Sigmoid colon (tissue), 6 donors: ENCODE measurements at regions not wholly inside any gene's neighbourhood (a gene's known extent, or its start where the extent isn't known, plus 50 kb on each side); places are given as distances from the start of the nearest gene placed in this dataset.
"Not testable (repeated sequence)": the region's sequence is repeated elsewhere in the genome, so short reads cannot be mapped to it uniquely, and the experiment has no call there.

Experiments used
- DNase-seq: peaks from one replicate; pipeline ENCODE4 v3.0.0-alpha.2; 2019
- H3K27ac ChIP-seq, 4 donors: fragments of 200-600 bp; sonication (generic); one replicate each; pipeline ENCODE4 v1.5.1; 2016 to 2019; ENCODE audit warnings: mild to moderate bottlenecking in 1 of 4
- H3K27me3 ChIP-seq, 3 donors: fragments of 200-600 bp; sonication (generic); one replicate each; pipeline ENCODE4 v1.5.1; 2019; ENCODE audit warnings: mild to moderate bottlenecking in 1 of 3
- H3K36me3 ChIP-seq, 4 donors: fragments of 200-600 bp; sonication (generic); one replicate each; pipeline ENCODE4 v1.5.1; 2016 to 2019
- H3K4me1 ChIP-seq, 4 donors: fragments of 200-600 bp; sonication (generic); one replicate each; pipeline ENCODE4 v1.5.1; 2017 to 2019
- H3K4me3 ChIP-seq, 4 donors: fragments of 200-600 bp; sonication (generic); one replicate each; pipeline ENCODE4 v1.5.1; 2017 to 2019; ENCODE audit warnings: mild to moderate bottlenecking in 2 of 4, moderate library complexity in 1 of 4
- H3K9me3 ChIP-seq, 4 donors: fragments of 200-600 bp in 3 of 4; sonication (generic) in 3 of 4; one replicate each; pipeline versions ENCODE4 v1.5.1 to v1.6.1; 2013 to 2019
- CTCF ChIP-seq, 4 experiments: fragments of 450-650 bp in 3 of 4; fragments of 200-600 bp in 1 of 4; IDR thresholded peaks; one replicate each; pipeline ENCODE4 v1.5.1; 2016 to 2019; ENCODE audit warnings: antibody characterized with exemption in 4 of 4, mild to moderate bottlenecking in 3 of 4, moderate library complexity in 2 of 4
- EP300 ChIP-seq, 4 donors: sonication (generic); formaldehyde crosslinking; IDR thresholded peaks; one replicate each; pipeline ENCODE4 v1.6.1; 2017; ENCODE audit warnings: antibody characterized with exemption in 4 of 4
- POLR2A ChIP-seq, 2 donors: fragments of 450-650 bp; IDR thresholded peaks; one replicate each; pipeline ENCODE4 v1.6.1; 2016; ENCODE audit warnings: antibody characterized with exemption in 2 of 2, mild to moderate bottlenecking in 2 of 2, moderate library complexity in 2 of 2
- POLR2AphosphoS5 ChIP-seq, 4 donors: sonication (generic); formaldehyde crosslinking; IDR thresholded peaks; one replicate each; pipeline ENCODE4 v1.6.1; 2017; ENCODE audit warnings: antibody characterized with exemption in 4 of 4
- WGBS, 2 donors: extraction: QIAGEN DNeasy Blood & Tissue Kit; methylation state at CpG; one replicate each; pipeline ENCODE4 v1.1.7; 2013; 5-methylcytosine and 5-hydroxymethylcytosine counted together
- intact Hi-C: fragments of 100-400 bp; cut with DNase I; formaldehyde crosslinking; loops from one replicate; pipeline ENCODE4 v1.15.1; 2023
- donor health status: healthy with polysubstance abuse.
- donor health status: healthy.

GRCh38 chr5:155711882-155712281, 615.1 kb upstream of the SGCD start:
- 83 to 89% methylated on average over 1 of the region's 1 CpG for WGBS, 2 donors
- no peak overlapping the region for H3K4me3 ChIP-seq
- intact Hi-C loops: no loop called here
- TF ChIP-seq CTCF (IDR thresholded peaks at IDR 0.05) (no peak), POLR2A (IDR thresholded peaks at IDR 0.05) (no peak), POLR2AphosphoS5 (IDR thresholded peaks at IDR 0.05) (no peak), EP300 (IDR thresholded peaks at IDR 0.05) (no peak)
- no peaks in the 10 kb centered on the region for H3K36me3 ChIP-seq
- H3K27me3 ChIP-seq: no peaks in the 10 kb centered on the region
- H3K4me1 ChIP-seq: no peaks in the 10 kb centered on the region
- no peak for DNase-seq
- H3K27ac ChIP-seq: no peak overlapping the region
- no peaks in the 10 kb centered on the region for H3K9me3 ChIP-seq

GRCh38 chr5:155714435-155714834, 612.5 kb upstream of the SGCD start:
- DNase-seq, H3K4me3 ChIP-seq, intact Hi-C loops, H3K9me3 ChIP-seq, H3K4me1 ChIP-seq, H3K27me3 ChIP-seq, H3K27ac ChIP-seq, H3K36me3 ChIP-seq: not testable (repeated sequence)
- 74 to 75% methylated on average over 2 of the region's 2 CpGs for WGBS, 2 donors

- Histone ChIP-seq H3K27me3 (peaks cover 13 to 61% (median 40%) of the 10 kb centered on the region in 3 donors), H3K36me3 (no peaks in the 10 kb centered on the region), H3K4me3 (no peak overlapping the region), H3K4me1 (peaks cover 0 to 28% (median 28%) of the 10 kb centered on the region in 4 donors), H3K27ac (no peak overlapping the region), H3K9me3 (no peaks in the 10 kb centered on the region)
- WGBS, 2 donors: 7 to 12% methylated on average over 8 of the region's 8 CpGs
- intact Hi-C loops: no loop called here
- TF ChIP-seq CTCF (IDR thresholded peaks at IDR 0.05) (no peak), POLR2A (IDR thresholded peaks at IDR 0.05) (no peak), EP300 (IDR thresholded peaks at IDR 0.05) (no peak), POLR2AphosphoS5 (IDR thresholded peaks at IDR 0.05) (no peak)
- DNase-seq: no peak
These were observed 600.7 kb upstream of the SGCD start for GRCh38 chr5:155726267-155726666.

- peaks cover 13 to 74% (median 52%) of the 10 kb centered on the region in 3 donors for H3K27me3 ChIP-seq
- no peak overlapping the region for H3K27ac ChIP-seq
- H3K4me3 ChIP-seq: peak overlapping the region; percentile 22 to 58 (median 40)
- H3K36me3 ChIP-seq: no peaks in the 10 kb centered on the region
- TF ChIP-seq POLR2AphosphoS5 (IDR thresholded peaks at IDR 0.05) (no peak), POLR2A (IDR thresholded peaks at IDR 0.05) (no peak), CTCF (IDR thresholded peaks at IDR 0.05) (no peak), EP300 (IDR thresholded peaks at IDR 0.05) (no peak)
- no peak for DNase-seq
- H3K4me1 ChIP-seq: peaks cover 0 to 28% (median 28%) of the 10 kb centered on the region in 4 donors
- no peaks in the 10 kb centered on the region for H3K9me3 ChIP-seq
- intact Hi-C loops: no loop called here
- 3 to 6% methylated on average over 36 of the region's 36 CpGs for WGBS, 2 donors
These were observed 599.3 kb upstream of the SGCD start for GRCh38 chr5:155727512-155728145.

GRCh38 chr5:155728146-155728856, 598.7 kb upstream of the SGCD start:
- peak; percentile 70 for DNase-seq
- TF ChIP-seq POLR2AphosphoS5 (IDR thresholded peaks at IDR 0.05): no peak
- no peak for TF ChIP-seq CTCF (IDR thresholded peaks at IDR 0.05)
- no peak for TF ChIP-seq POLR2A (IDR thresholded peaks at IDR 0.05)
- TF ChIP-seq EP300 (IDR thresholded peaks at IDR 0.05): no peak
- peak overlapping the region; percentile 22 to 58 (median 40) for H3K4me3 ChIP-seq
- intact Hi-C loops: no loop called here
- H3K9me3 ChIP-seq: no peaks in the 10 kb centered on the region
- H3K36me3 ChIP-seq: no peaks in the 10 kb centered on the region
- WGBS, 2 donors: 1 to 3% methylated on average over 83 of the region's 83 CpGs
- peaks cover 13 to 81% (median 52%) of the 10 kb centered on the region in 3 donors for H3K27me3 ChIP-seq
- peaks cover 0 to 28% (median 28%) of the 10 kb centered on the region in 4 donors for H3K4me1 ChIP-seq
- no peak overlapping the region for H3K27ac ChIP-seq
